GM12891 (cell line): ENCODE measurements at regions not wholly inside any gene's neighbourhood (a gene's known extent, or its start where the extent isn't known, plus 50 kb on each side); places are given as distances from the start of the nearest gene placed in this dataset.
"Not testable (repeated sequence)": the region's sequence is repeated elsewhere in the genome, so short reads cannot be mapped to it uniquely, and the experiment has no call there.

Source experiments
- DNase-seq: peaks from one replicate; pipeline ENCODE4 v3.0.0; 2011; ENCODE audit warnings: low spot score; ENCODE audit not compliant: insufficient read length
- FAIRE-seq: peaks from 2 replicates; lab custom pipeline; 2011; peaks lifted over from hg19 to GRCh38; lab: Jason Lieb, UNC
- PAX5 ChIP-seq: IDR thresholded peaks from 2 replicates; pipeline ENCODE4 v1.6.1; 2011; ENCODE audit warnings: low read length, moderate library complexity, mild to moderate bottlenecking; ENCODE audit not compliant: insufficient read depth, severe bottlenecking
- POLR2A ChIP-seq: IDR thresholded peaks from 2 replicates; pipeline ENCODE4 v1.6.1; 2011; ENCODE audit warnings: low read depth, low read length, control low read depth
- POLR2AphosphoS5 ChIP-seq: IDR thresholded peaks from 2 replicates; pipeline ENCODE4 v1.6.1; 2011; ENCODE audit warnings: low read depth, low read length, control low read depth
- POU2F2 ChIP-seq: IDR thresholded peaks from 2 replicates; pipeline ENCODE4 v1.6.1; 2011; ENCODE audit warnings: low read depth, mild to moderate bottlenecking, control low read depth, low read length, moderate library complexity
- SPI1 ChIP-seq: IDR thresholded peaks from 2 replicates; pipeline ENCODE4 v1.6.1; 2011; ENCODE audit warnings: low read depth, low read length, control low read depth
- TAF1 ChIP-seq: IDR thresholded peaks from 2 replicates; pipeline ENCODE4 v1.6.1; 2011; ENCODE audit warnings: low read depth, low read length, control low read depth

DNA sequence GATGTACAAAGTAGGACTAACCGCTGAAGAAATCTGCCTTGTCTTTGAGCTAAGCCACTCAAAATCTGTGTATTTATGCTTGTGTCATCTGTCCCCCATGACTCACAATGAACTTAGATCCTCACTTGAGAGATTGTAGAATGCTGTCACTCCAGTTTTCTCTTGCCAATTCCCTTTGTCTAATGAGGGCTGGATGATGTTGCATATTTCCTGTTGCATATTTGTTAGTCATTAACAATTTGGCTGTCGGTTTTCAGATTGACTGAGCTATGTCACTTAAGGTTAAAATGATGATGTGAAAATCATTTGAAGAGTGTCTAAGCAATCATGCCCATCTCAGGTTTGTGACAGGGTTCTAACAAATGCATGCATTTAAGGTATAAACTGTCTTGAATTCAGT, 481.7 kb downstream of the CDH10 start:
- TF ChIP-seq TAF1, result no peak
- TF ChIP-seq POLR2A, result no peak
- no peak for TF ChIP-seq POLR2AphosphoS5
- no peak for TF ChIP-seq PAX5
- no peak for TF ChIP-seq POU2F2
- TF ChIP-seq SPI1, result no peak
- FAIRE-seq (no peak), DNase-seq (no peak)

DNA sequence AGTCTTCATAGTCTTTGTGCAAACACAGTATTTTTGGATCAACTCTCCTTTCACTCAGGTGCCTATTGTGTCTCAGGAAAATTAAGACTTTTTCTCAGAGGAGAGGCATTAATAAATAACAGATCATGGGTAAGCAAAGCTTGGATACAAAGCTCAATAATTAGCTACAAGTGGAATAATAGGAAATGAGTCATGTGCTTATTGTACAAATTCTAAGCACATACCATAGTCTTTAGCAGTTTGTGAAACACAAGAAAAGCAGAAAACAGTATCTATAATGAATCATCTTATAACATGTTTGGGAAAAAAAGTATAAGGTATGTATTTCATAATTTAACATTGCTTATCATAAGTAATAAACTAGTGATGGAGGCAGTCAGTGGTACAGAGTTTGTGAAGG, 477.0 kb downstream of the CDH10 start:
- DNase-seq, result no peak
- TF ChIP-seq POLR2A (no peak), TAF1 (no peak), POU2F2 (no peak), PAX5 (no peak), SPI1 (no peak), POLR2AphosphoS5 (no peak)
- FAIRE-seq, result no peak

DNA sequence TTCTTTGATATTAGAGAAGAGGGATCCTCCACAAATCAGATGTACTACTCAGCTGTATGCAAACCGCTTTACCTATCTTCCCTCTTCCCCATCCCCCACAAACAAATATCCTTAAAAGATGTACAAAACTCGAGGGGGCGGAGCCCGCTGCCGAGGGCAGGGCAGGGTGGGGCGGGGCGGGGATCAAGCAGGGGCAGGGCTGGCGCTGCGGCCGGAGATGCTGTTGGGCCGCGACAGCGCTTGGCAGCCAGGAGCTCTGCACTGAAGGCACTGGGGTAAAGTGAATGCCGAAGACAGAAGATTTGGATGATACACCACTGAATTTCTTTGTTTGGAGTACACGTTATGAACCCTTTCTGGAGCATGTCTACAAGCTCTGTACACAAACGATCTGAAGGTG, 474.8 kb downstream of the CDH10 start:
- TF ChIP-seq POU2F2 (no peak), SPI1 (no peak), POLR2A (no peak), TAF1 (no peak), PAX5 (no peak), POLR2AphosphoS5 (no peak)

DNA sequence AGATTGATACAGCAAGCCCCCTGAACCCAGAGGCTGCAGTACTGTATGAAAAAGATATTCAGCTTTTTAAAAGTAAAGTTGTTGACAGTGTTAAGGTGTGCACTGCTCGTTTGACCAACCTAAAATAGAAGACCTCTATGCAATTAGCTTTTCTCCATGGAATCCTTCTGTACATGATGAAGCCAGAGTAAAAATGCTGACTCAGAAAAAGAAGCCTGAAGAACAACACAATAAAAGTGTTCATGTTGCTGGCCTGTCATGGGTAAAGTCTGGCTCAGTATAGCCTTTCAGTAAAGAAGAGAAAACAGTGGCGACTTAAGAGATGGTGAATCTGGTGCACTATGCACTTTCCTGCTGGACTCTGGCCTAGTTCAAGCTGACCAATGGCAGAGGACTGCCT, 473.8 kb downstream of the CDH10 start:
- not testable (repeated sequence) for FAIRE-seq, DNase-seq

More for the DNA sequence above, 474.8 kb downstream of the CDH10 start:
- FAIRE-seq, result peak; percentile 65
- no peak for DNase-seq

DNA sequence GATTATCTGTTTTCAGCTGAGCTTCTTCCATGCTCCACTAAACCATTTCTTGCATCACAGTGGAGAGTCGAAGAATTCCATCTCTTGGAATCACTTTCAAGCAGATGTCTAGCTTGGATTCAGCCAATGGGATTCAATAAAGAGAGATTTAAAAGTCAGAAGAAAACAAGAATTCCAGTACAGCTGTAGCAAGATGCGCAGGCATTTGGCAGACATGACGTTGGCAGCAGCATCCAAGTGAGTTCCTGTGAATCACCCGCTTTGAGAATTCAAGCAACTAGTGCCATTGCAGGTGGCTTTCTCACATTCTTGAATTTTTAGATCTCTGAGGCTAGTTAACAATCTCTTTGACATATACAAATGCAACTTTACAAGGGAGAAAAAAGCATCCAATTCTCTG, 467.0 kb downstream of the CDH10 start:
- no peak for FAIRE-seq
- DNase-seq, result no peak
- TF ChIP-seq POLR2A (no peak), POLR2AphosphoS5 (no peak), POU2F2 (no peak), PAX5 (no peak), TAF1 (no peak), SPI1 (no peak)

DNA sequence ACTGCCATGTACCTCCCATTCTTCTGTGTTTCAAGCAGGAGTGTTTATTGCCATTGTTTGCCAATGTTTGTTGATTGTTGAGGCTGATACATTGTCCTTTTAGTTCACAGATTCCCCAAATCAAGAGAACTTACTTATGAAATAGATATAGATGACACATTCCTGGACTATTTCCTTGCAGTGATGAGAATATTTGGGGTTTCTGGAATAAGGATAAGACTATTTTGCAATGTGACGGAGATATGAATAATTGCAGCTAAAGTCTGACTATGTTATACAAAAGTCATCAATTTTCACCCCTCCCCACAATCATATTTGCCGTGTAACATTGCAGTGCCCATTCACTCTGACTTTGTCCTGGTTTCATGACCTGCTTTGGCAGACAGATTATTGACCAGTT, 460.8 kb downstream of the CDH10 start:
- DNase-seq (no peak), FAIRE-seq (no peak)
- TF ChIP-seq POLR2AphosphoS5 (no peak), PAX5 (no peak), SPI1 (no peak), POLR2A (no peak), POU2F2 (no peak)

DNA sequence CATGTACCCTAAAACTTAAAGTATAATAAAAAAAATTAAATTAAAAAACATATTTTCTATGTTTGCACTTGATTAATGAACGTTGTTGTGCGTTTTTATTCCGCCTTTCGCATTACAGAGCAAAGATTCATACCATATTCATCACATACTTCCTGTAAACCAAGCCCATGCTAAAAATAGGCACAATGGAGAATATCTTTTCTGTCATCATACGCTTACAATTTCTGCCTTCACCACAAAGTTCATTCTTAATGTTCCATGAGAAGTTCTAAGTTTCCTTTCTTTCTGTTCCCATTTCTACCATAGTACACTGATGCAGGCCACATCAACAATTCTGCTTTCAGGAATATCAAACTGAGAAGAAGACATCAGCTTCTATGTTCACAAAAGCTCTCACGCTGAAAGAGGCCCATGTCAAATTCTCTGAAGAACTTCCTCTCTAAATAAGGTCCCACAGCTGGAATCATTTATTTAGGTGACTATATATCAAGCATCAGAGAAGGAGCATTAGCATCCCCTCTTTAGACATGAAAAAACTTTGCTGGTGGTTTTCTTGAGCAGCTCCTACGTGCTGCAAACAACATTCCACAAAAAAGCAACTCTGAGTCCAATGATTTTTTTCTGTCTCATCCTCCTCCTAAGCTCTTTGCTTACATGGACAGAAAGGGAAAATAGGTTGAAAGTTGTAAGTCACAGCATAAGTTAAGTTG, 456.4 kb downstream of the CDH10 start:
- TF ChIP-seq SPI1 (no peak), TAF1 (no peak), PAX5 (no peak)
- no peak for DNase-seq

DNA sequence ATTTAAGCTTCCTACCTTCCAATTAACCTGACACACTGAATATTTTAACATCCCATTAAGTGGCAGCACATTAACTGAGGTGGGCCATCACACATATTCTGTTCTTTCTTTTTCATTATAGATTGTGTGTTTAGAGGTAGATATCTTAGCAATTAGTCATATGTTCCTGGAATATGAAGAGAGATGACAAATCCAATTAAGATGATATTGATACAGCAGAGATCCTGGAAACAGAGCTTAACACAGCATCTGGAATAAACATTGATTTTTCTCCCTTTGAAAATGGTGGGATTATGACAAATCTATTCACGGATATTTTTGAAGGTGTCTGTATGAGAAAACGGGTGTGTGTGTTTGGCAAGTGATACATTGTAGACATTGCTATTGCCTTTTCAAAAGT, 448.0 kb downstream of the CDH10 start:
- TF ChIP-seq TAF1 (no peak), SPI1 (no peak), PAX5 (no peak), POLR2AphosphoS5 (no peak), POU2F2 (no peak), POLR2A (no peak)
- DNase-seq (no peak), FAIRE-seq (no peak)

More for the DNA sequence above, 456.4 kb downstream of the CDH10 start:
- no peak for FAIRE-seq

DNA sequence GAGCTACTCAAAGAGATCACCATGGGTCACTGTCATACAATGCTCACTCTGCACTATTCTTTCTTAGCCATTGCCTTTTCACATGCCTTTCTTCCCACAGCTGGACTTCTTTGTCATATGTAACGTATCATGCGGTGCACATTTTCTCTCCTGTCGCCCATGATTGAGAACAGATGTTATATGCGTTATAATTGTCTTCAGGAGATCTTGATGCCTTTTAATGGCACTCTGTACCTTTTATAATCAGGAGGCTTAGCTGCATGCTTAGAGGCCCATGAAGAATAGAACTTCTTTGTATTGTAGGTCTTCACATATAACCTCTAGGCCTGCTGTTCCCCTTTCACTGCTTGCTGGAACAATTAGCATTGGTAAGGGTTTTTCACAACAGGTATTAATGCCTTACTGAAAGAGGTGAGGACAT, 436.1 kb downstream of the CDH10 start:
- TF ChIP-seq POU2F2 (no peak), POLR2A (no peak), PAX5 (no peak), POLR2AphosphoS5 (no peak), SPI1 (no peak), TAF1 (no peak)
- FAIRE-seq (no peak), DNase-seq (no peak)

DNA sequence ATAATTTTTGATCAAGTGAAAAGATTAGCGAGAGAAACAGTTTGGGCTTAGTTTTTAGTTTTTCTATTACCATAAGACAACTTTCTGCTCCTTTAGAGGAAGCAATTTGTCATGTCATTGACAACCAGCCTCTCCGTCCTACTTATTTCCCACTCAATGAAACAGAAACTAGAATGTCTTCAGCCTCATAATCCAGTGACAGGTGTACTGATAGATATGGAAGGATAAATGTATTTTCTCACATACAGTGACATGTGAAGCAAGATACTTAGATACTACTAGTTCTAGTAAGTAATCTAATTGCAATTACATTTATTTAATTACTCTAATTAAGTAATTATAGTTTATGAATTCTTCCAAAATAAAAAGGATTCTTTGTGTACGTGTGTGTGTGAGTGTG, 429.7 kb downstream of the CDH10 start:
- TF ChIP-seq POU2F2, result no peak
- no peak for TF ChIP-seq SPI1
- TF ChIP-seq TAF1, result no peak
- no peak for FAIRE-seq
- DNase-seq, result no peak
